Nephron (organoid): ENCODE measurements at regions not wholly inside any gene's neighbourhood (a gene's known extent, or its start where the extent isn't known, plus 50 kb on each side); places are given as distances from the start of the nearest gene placed in this dataset.

Source experiments
- H3K27ac Mint-ChIP-seq, 3 experiments: 2 replicates each; pipeline ENCODE4 v1.8.0; 2020; ENCODE audit warnings: mixed read lengths in 3 of 3, mild to moderate bottlenecking in 2 of 3, moderate library complexity in 1 of 3
- H3K27me3 Mint-ChIP-seq: 2 replicates; pipeline ENCODE4 v1.8.0; 2021; ENCODE audit warnings: low read depth, mild to moderate bottlenecking, moderate library complexity, mixed read lengths
- H3K36me3 Mint-ChIP-seq: 2 replicates; pipeline ENCODE4 v1.8.0; 2020; ENCODE audit warnings: low read depth, mixed read lengths
- H3K4me1 Mint-ChIP-seq: 2 replicates; pipeline ENCODE4 v1.8.0; 2020; ENCODE audit warnings: mixed read lengths
- H3K4me3 Mint-ChIP-seq, 3 experiments: 2 replicates each; pipeline ENCODE4 v1.8.0; 2020; ENCODE audit warnings: mild to moderate bottlenecking in 3 of 3, mixed read lengths in 3 of 3, moderate library complexity in 2 of 3
- H3K9me3 Mint-ChIP-seq: 2 replicates; pipeline ENCODE4 v1.8.0; 2020; ENCODE audit warnings: mixed read lengths
- TF ChIP-seq, protein P1 (sequence below), 3 experiments: fragments of 200-600 bp; sonication (generic); IDR thresholded peaks; one replicate each; pipeline ENCODE4 v1.5.0; 2021; ENCODE audit warnings: antibody characterized with exemption in 3 of 3; ENCODE audit not compliant: unreplicated experiment in 3 of 3

DNA sequence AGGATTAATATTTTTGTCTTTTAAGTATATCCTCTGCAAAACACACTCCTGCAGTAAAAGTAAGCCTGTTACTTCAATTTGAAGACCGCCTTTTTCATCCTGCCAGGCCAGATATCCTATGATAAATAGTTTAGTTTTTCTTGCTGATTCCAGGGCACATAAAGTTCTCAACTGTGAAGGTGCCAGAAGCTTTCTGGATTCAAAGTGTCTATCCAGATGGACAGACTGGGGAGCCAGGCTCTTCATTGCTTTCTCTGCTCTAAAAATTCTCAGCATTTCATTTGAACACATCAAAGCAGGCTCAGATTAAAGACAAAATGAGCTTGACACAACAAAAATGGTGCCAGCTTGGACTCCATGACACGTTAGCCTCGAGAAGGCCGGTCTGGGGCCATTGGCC lies 53.6 kb upstream of the UBL3 start:
- Mint-ChIP-seq H3K36me3 (no peaks in the 10 kb centered on the region), H3K4me1 (peaks cover 34% of the 10 kb centered on the region), H3K4me3 (no peak overlapping the region), H3K9me3 (peaks cover 14% of the 10 kb centered on the region), H3K27me3 (no peaks in the 10 kb centered on the region), H3K27ac (peak overlapping the region in 2 of 3 experiments; percentile 33 to 76)
- TF ChIP-seq, protein P1, sequence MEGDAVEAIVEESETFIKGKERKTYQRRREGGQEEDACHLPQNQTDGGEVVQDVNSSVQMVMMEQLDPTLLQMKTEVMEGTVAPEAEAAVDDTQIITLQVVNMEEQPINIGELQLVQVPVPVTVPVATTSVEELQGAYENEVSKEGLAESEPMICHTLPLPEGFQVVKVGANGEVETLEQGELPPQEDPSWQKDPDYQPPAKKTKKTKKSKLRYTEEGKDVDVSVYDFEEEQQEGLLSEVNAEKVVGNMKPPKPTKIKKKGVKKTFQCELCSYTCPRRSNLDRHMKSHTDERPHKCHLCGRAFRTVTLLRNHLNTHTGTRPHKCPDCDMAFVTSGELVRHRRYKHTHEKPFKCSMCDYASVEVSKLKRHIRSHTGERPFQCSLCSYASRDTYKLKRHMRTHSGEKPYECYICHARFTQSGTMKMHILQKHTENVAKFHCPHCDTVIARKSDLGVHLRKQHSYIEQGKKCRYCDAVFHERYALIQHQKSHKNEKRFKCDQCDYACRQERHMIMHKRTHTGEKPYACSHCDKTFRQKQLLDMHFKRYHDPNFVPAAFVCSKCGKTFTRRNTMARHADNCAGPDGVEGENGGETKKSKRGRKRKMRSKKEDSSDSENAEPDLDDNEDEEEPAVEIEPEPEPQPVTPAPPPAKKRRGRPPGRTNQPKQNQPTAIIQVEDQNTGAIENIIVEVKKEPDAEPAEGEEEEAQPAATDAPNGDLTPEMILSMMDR (IDR thresholded peaks at IDR 0.05; ENCODE audit: unreplicated experiment in 3 of 3), result no peak

DNA sequence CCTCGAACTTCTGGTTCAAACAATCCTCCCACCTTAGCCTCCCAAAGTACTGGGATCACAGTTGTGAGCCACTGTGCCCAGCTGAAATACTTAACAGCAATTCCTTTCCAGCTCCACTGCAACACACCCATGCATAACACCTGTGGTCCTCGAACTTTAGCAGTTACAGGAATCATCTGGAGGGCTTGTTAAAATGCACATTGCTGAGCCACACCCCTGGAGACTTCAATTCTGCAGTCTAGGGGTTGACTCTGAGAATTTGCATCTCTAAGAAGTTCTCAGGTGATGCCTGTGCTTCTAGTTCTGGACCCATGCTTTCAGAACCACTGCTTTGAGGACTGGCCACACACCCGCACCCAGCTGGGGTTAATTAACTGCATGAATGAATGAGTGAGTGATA lies 53.1 kb upstream of the UBL3 start:
- peak overlapping the region in 2 of 3 experiments; percentile 33 to 76 for H3K27ac Mint-ChIP-seq
- no peaks in the 10 kb centered on the region for H3K27me3 Mint-ChIP-seq
- H3K9me3 Mint-ChIP-seq, result peaks cover 14% of the 10 kb centered on the region
- H3K4me3 Mint-ChIP-seq, result no peak overlapping the region
- peaks cover 31% of the 10 kb centered on the region for H3K4me1 Mint-ChIP-seq
- H3K36me3 Mint-ChIP-seq, result no peaks in the 10 kb centered on the region
- TF ChIP-seq, protein P1 (IDR thresholded peaks at IDR 0.05; ENCODE audit: unreplicated experiment in 3 of 3), result no peak

DNA sequence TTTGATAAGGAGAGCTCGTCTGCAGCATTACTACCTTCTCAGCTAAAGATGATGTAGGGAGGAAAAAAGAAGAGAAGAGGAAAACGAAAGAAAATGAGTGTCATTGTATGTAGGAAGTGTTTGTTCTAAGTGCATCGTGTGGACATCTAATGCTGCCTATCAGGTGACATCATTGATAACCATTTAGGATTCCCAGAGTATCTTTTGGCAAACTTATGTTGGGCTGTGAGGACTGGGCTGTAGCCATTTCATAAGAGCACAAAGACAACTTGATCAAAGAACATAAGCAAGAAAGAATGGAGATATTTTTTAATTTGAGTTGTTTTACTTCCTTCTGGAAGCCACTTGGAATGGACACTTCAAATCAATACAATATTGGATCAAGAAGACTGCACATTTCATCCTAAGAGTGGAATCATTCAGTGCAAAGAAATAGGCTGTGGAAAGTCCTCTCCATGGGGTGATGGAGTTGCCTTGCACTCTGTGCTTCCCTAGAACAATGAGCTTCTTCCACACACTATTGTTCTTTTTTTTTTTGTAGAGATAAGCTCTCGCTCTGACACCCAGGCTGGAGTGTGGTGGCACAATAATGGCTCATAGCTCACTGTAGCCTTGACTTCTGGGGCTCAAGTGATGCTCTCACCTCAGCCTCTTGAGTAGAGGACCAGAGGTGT lies 52.4 kb upstream of the UBL3 start:
- no peaks in the 10 kb centered on the region for H3K27me3 Mint-ChIP-seq
- H3K4me1 Mint-ChIP-seq, result peaks cover 26% of the 10 kb centered on the region
- no peaks in the 10 kb centered on the region for H3K36me3 Mint-ChIP-seq
- peaks cover 14% of the 10 kb centered on the region for H3K9me3 Mint-ChIP-seq
- H3K27ac Mint-ChIP-seq, result peak overlapping the region; percentile 82 to 90 (median 86)
- TF ChIP-seq, protein P1 (IDR thresholded peaks at IDR 0.05; ENCODE audit: unreplicated experiment in 3 of 3), result no peak
- H3K4me3 Mint-ChIP-seq, result peak overlapping the region in 2 of 3 experiments; percentile 14 to 45

DNA sequence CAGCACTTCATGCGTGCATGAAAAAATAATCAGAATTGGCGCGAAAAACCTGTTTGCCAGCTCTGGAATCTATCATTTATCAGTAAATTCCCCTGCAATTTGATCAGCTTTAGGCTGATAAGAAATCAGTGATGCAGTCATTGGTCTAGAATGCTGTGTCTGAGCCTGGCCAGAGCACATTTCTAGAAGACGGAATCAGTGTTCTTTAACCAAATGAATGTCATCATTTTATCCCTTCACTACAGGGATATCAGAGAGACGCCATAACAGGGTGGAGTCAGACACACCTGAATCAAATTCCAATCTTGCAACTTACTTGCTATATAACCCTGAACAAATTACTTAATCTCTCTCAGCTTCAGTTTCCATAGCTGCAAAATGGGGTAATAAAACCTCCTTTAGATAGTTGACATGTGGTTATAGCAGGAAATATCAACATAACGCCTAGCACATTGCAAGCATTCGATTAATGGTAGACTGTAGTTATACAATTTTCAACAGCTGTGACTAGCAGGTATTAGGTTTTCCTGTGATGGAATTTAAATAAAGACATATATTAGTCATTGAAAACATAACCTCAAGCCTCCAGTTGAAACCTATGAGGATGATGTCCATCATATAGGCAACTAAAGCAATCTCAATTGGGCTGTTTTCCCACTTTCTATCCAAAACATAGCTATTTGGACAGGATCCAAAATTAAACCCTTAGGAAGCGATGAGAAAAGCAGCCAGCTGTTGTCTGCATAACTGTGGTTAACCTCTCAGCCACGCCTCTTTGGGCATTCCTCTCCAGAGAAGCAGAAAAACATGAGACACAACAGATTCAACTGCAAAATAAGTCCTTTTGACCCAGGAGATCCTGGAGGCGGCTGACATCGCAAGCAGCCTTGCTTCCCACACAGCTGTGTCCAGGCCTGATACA lies 51.6 kb upstream of the UBL3 start:
- TF ChIP-seq, protein P1 (IDR thresholded peaks at IDR 0.05; ENCODE audit: unreplicated experiment in 3 of 3), result no peak
- H3K4me1 Mint-ChIP-seq, result peaks cover 30% of the 10 kb centered on the region
- H3K4me3 Mint-ChIP-seq, result peak overlapping the region in 2 of 3 experiments; percentile 14 to 45
- H3K27ac Mint-ChIP-seq, result peak overlapping the region; percentile 82 to 90 (median 86)
- no peaks in the 10 kb centered on the region for H3K27me3 Mint-ChIP-seq
- no peaks in the 10 kb centered on the region for H3K36me3 Mint-ChIP-seq
- peaks cover 14% of the 10 kb centered on the region for H3K9me3 Mint-ChIP-seq
